HG03432 (cell line): ENCODE measurements at regions not wholly inside any gene's neighbourhood (a gene's known extent, or its start where the extent isn't known, plus 50 kb on each side); places are given as distances from the start of the nearest gene placed in this dataset.
"Not testable (repeated sequence)": the region's sequence is repeated elsewhere in the genome, so short reads cannot be mapped to it uniquely, and the experiment has no call there.

Experiments used
- ATAC-seq: cut with Tn5 transposase; IDR thresholded peaks from one replicate; pipeline ENCODE4 v1.9.1; 2021; ENCODE audit warnings: mild to moderate bottlenecking, moderate library complexity; ENCODE audit not compliant: unreplicated experiment

- ATAC-seq: no peak
Observed at GRCh38 chr18:44562986-44563385, 117.7 kb upstream of the SETBP1 start.

- ATAC-seq: no peak
Observed at GRCh38 chr18:44564922-44565321, 115.8 kb upstream of the SETBP1 start.

- ATAC-seq: no peak
Observed at GRCh38 chr18:44568342-44568741, 112.3 kb upstream of the SETBP1 start.

- ATAC-seq: no peak
Observed at GRCh38 chr18:44568986-44569385, 111.7 kb upstream of the SETBP1 start.

- no peak for ATAC-seq
Observed at GRCh38 chr18:44569391-44570055, 111.2 kb upstream of the SETBP1 start.

GRCh38 chr18:44579028-44579702 is 101.5 kb upstream of the SETBP1 start:
- peak; percentile 76 for ATAC-seq

- no peak for ATAC-seq
Observed at GRCh38 chr18:44579745-44580144, 100.9 kb upstream of the SETBP1 start.

GRCh38 chr18:44580159-44580558 is 100.5 kb upstream of the SETBP1 start:
- no peak for ATAC-seq

- not testable (repeated sequence) for ATAC-seq
Observed at GRCh38 chr18:44580782-44581181, 99.9 kb upstream of the SETBP1 start.

- no peak for ATAC-seq
Observed at GRCh38 chr18:44582456-44582855, 98.2 kb upstream of the SETBP1 start.

GRCh38 chr18:44584900-44585299 is 95.8 kb upstream of the SETBP1 start:
- ATAC-seq: no peak

- ATAC-seq: no peak
Observed at GRCh38 chr18:44586782-44587524, 93.7 kb upstream of the SETBP1 start.

- no peak for ATAC-seq
Observed at GRCh38 chr18:44588508-44588907, 92.2 kb upstream of the SETBP1 start.

GRCh38 chr18:44589693-44590355 is 90.9 kb upstream of the SETBP1 start:
- ATAC-seq: no peak

GRCh38 chr18:44590956-44591670 is 89.6 kb upstream of the SETBP1 start:
- ATAC-seq: no peak

GRCh38 chr18:44592639-44593038 is 88.0 kb upstream of the SETBP1 start:
- no peak for ATAC-seq

- no peak for ATAC-seq
Observed at GRCh38 chr18:44594799-44595467, 85.8 kb upstream of the SETBP1 start.

GRCh38 chr18:44597797-44598196 is 82.9 kb upstream of the SETBP1 start:
- no peak for ATAC-seq

GRCh38 chr18:44598514-44598913 is 82.2 kb upstream of the SETBP1 start:
- no peak for ATAC-seq

GRCh38 chr18:44599412-44599811 is 81.3 kb upstream of the SETBP1 start:
- ATAC-seq: no peak
